Trophoblast cell (in vitro differentiated cells and primary cell): ENCODE measurements at regions not wholly inside any gene's neighbourhood (a gene's known extent, or its start where the extent isn't known, plus 50 kb on each side); places are given as distances from the start of the nearest gene placed in this dataset.

Source experiments
- DNase-seq, 2 donors: peaks; one replicate each; pipeline ENCODE4 v3.0.0-alpha.2; 2016
- H2AFZ ChIP-seq: 2 replicates; pipeline ENCODE4 v1.6.1; 2013; ENCODE audit warnings: low read length, moderate library complexity, mild to moderate bottlenecking; ENCODE audit not compliant: insufficient read depth, poor library complexity
- H2AK5ac ChIP-seq: 2 replicates; pipeline ENCODE4 v1.6.1; 2013; ENCODE audit warnings: mild to moderate bottlenecking, low read length
- H2BK120ac ChIP-seq: 2 replicates; pipeline ENCODE4 v1.6.1; 2013; ENCODE audit warnings: low read length, mild to moderate bottlenecking, moderate library complexity; ENCODE audit not compliant: insufficient read depth, poor library complexity
- H2BK12ac ChIP-seq: 2 replicates; pipeline ENCODE4 v1.6.1; 2013; ENCODE audit warnings: mild to moderate bottlenecking, low read length, moderate library complexity
- H2BK5ac ChIP-seq: 2 replicates; pipeline ENCODE4 v1.6.1; 2013; ENCODE audit warnings: low read length, low read depth, moderate library complexity, mild to moderate bottlenecking; ENCODE audit not compliant: poor library complexity
- H3K14ac ChIP-seq: 2 replicates; pipeline ENCODE4 v1.6.1; 2013; ENCODE audit warnings: mild to moderate bottlenecking, low read length
- H3K18ac ChIP-seq: 2 replicates; pipeline ENCODE4 v1.6.1; 2013; ENCODE audit warnings: mild to moderate bottlenecking, low read length
- H3K23ac ChIP-seq: 2 replicates; pipeline ENCODE4 v1.6.1; 2013; ENCODE audit warnings: low read length
- H3K27ac ChIP-seq: 2 replicates; pipeline ENCODE4 v1.5.1; 2013; ENCODE audit warnings: low read depth, mild to moderate bottlenecking, inconsistent platforms, low read length, moderate library complexity
- H3K27me3 ChIP-seq: 2 replicates; pipeline ENCODE4 v1.6.1; 2013; ENCODE audit warnings: inconsistent platforms, mild to moderate bottlenecking, low read length, moderate library complexity; ENCODE audit not compliant: insufficient read depth
- H3K36me3 ChIP-seq, 2 experiments: 1 replicate in 1 of 2; 2 replicates in 1 of 2; pipeline ENCODE4 v1.6.1; 2013; ENCODE audit warnings: low read length in 2 of 2, mild to moderate bottlenecking in 2 of 2, moderate library complexity in 1 of 2; ENCODE audit not compliant: insufficient read depth in 2 of 2, control insufficient read depth in 1 of 2
- H3K4ac ChIP-seq: 2 replicates; pipeline ENCODE4 v1.6.1; 2013; ENCODE audit warnings: low read depth, mild to moderate bottlenecking, low read length, moderate library complexity
- H3K4me1 ChIP-seq, 2 experiments: 1 replicate in 1 of 2; 2 replicates in 1 of 2; pipeline ENCODE4 v1.6.1; 2013; ENCODE audit warnings: low read length in 2 of 2, mild to moderate bottlenecking in 2 of 2, moderate library complexity in 1 of 2; ENCODE audit not compliant: insufficient read depth in 2 of 2, control insufficient read depth in 1 of 2
- H3K4me2 ChIP-seq: 2 replicates; pipeline ENCODE4 v1.6.1; 2013; ENCODE audit warnings: inconsistent platforms, mild to moderate bottlenecking, low read length, moderate library complexity
- H3K4me3 ChIP-seq: 2 replicates; pipeline ENCODE4 v1.5.1; 2013; ENCODE audit warnings: mild to moderate bottlenecking, low read depth, low read length, inconsistent platforms
- H3K79me1 ChIP-seq: one replicate; pipeline ENCODE4 v1.6.1; 2013; ENCODE audit warnings: low read length
- H3K79me2 ChIP-seq: 2 replicates; pipeline ENCODE4 v1.6.1; 2013; ENCODE audit warnings: low read length, mild to moderate bottlenecking; ENCODE audit not compliant: control insufficient read depth, insufficient read depth, poor library complexity
- H3K9ac ChIP-seq: 2 replicates; pipeline ENCODE4 v1.6.1; 2013; ENCODE audit warnings: mild to moderate bottlenecking, low read length
- H3K9me3 ChIP-seq: 2 replicates; pipeline ENCODE4 v1.6.1; 2013; ENCODE audit warnings: low read depth, mild to moderate bottlenecking, control low read depth, inconsistent platforms, low read length; ENCODE audit not compliant: insufficient read depth
- H4K12ac ChIP-seq: 2 replicates; pipeline ENCODE4 v1.6.1; 2013; ENCODE audit warnings: low read depth, mild to moderate bottlenecking, low read length, moderate library complexity
- H4K8ac ChIP-seq: 2 replicates; pipeline ENCODE4 v1.6.1; 2013; ENCODE audit warnings: low read depth, mild to moderate bottlenecking, low read length, moderate library complexity
- H4K91ac ChIP-seq: one replicate; pipeline ENCODE4 v1.6.1; 2013; ENCODE audit warnings: low read depth, mild to moderate bottlenecking, low read length, moderate library complexity
- WGBS: extraction: QIAGEN DNeasy Blood & Tissue Kit; methylation state at CpG from one replicate; pipeline ENCODE4 v1.1.7; 2013; ENCODE audit warnings: missing lambda C conversion rate; ENCODE audit not compliant: insufficient read length, insufficient coverage; ENCODE audit errors: extremely low coverage; 5-methylcytosine and 5-hydroxymethylcytosine counted together

GRCh38 chr2:160649698-160650097, 156.1 kb upstream of the RBMS1 start:
- Histone ChIP-seq H3K4me2 (no peak overlapping the region), H3K79me2 (no peaks in the 10 kb centered on the region), H3K18ac (peak overlapping the region; percentile 16), H2BK12ac (peak overlapping the region; percentile 31), H3K4me3 (no peak overlapping the region), H3K27me3 (no peaks in the 10 kb centered on the region), H3K4me1 (peaks cover 8 to 9% of the 10 kb centered on the region in 2 experiments), H3K36me3 (no peaks in the 10 kb centered on the region), H2AFZ (no peak overlapping the region), H3K79me1 (peaks cover 3% of the 10 kb centered on the region), H4K8ac (no peak overlapping the region), H2BK5ac (peak overlapping the region; percentile 10), H2AK5ac (peak overlapping the region; percentile 84), H3K14ac (peak overlapping the region; percentile 41), H2BK120ac (peak overlapping the region; percentile 50), H3K23ac (no peak overlapping the region), H3K9ac (no peak overlapping the region), H3K9me3 (no peaks in the 10 kb centered on the region), H3K27ac (no peak overlapping the region), H4K12ac (no peak overlapping the region), H4K91ac (peak overlapping the region; percentile 45), H3K4ac (no peak overlapping the region)
- WGBS: no CpG with 5 or more reads among the region's 12 CpGs
- peak in 1 of 2 donors; percentile 43 for DNase-seq

- Histone ChIP-seq H2BK120ac (no peak overlapping the region), H3K79me2 (no peaks in the 10 kb centered on the region)
Measured at GRCh38 chr2:160650196-160651118, 156.8 kb upstream of the RBMS1 start.

GRCh38 chr2:160651416-160652200, 158.0 kb upstream of the RBMS1 start:
- Histone ChIP-seq H3K4me3 (no peak overlapping the region), H2BK5ac (no peak overlapping the region), H3K4me2 (no peak overlapping the region), H2AFZ (no peak overlapping the region), H3K4ac (no peak overlapping the region), H3K9me3 (no peaks in the 10 kb centered on the region), H3K79me2 (no peaks in the 10 kb centered on the region), H3K18ac (no peak overlapping the region), H2BK12ac (no peak overlapping the region), H3K36me3 (no peaks in the 10 kb centered on the region), H2BK120ac (no peak overlapping the region), H2AK5ac (no peak overlapping the region), H3K79me1 (peaks cover 3% of the 10 kb centered on the region), H3K9ac (no peak overlapping the region), H4K12ac (no peak overlapping the region), H4K8ac (no peak overlapping the region), H3K27ac (no peak overlapping the region), H3K27me3 (no peaks in the 10 kb centered on the region), H3K4me1 (peaks cover 11 to 12% of the 10 kb centered on the region in 2 experiments), H3K14ac (no peak overlapping the region), H3K23ac (no peak overlapping the region), H4K91ac (no peak overlapping the region)
- no CpG with 5 or more reads among the region's 4 CpGs for WGBS
- peak; percentile 51 to 76 for DNase-seq

More at GRCh38 chr2:160650196-160651118, 156.8 kb upstream of the RBMS1 start:
- Histone ChIP-seq H3K27ac (no peak overlapping the region), H3K36me3 (no peaks in the 10 kb centered on the region), H2BK12ac (no peak overlapping the region), H4K8ac (no peak overlapping the region), H4K91ac (no peak overlapping the region), H3K9ac (no peak overlapping the region), H3K4ac (no peak overlapping the region), H3K14ac (no peak overlapping the region), H3K9me3 (no peaks in the 10 kb centered on the region), H3K27me3 (no peaks in the 10 kb centered on the region), H2AK5ac (no peak overlapping the region), H3K79me1 (peaks cover 3% of the 10 kb centered on the region), H3K23ac (no peak overlapping the region), H3K18ac (no peak overlapping the region), H3K4me1 (peaks cover 8 to 9% of the 10 kb centered on the region in 2 experiments), H3K4me3 (no peak overlapping the region), H4K12ac (no peak overlapping the region), H3K4me2 (no peak overlapping the region), H2AFZ (no peak overlapping the region), H2BK5ac (no peak overlapping the region)
- peak in 1 of 2 donors; percentile 93 for DNase-seq
- no CpG with 5 or more reads among the region's 3 CpGs for WGBS

- no CpG with 5 or more reads among the region's 5 CpGs for WGBS
- Histone ChIP-seq H3K4me2 (no peak overlapping the region), H3K4me3 (no peak overlapping the region)
Measured at GRCh38 chr2:160652236-160652635, 158.6 kb upstream of the RBMS1 start.

More at GRCh38 chr2:160652236-160652635, 158.6 kb upstream of the RBMS1 start:
- peak; percentile 89 to 93 for DNase-seq
- Histone ChIP-seq H2BK120ac (no peak overlapping the region), H3K14ac (no peak overlapping the region), H3K18ac (no peak overlapping the region), H3K27ac (no peak overlapping the region), H3K79me2 (no peaks in the 10 kb centered on the region), H3K9ac (no peak overlapping the region), H3K36me3 (no peaks in the 10 kb centered on the region), H2BK5ac (no peak overlapping the region), H3K9me3 (no peaks in the 10 kb centered on the region), H4K12ac (no peak overlapping the region), H3K4me1 (peaks cover 8% of the 10 kb centered on the region in 2 experiments), H4K91ac (no peak overlapping the region), H4K8ac (no peak overlapping the region), H2BK12ac (peak overlapping the region; percentile 25), H3K79me1 (peaks cover 3% of the 10 kb centered on the region), H3K27me3 (no peaks in the 10 kb centered on the region), H2AK5ac (no peak overlapping the region), H3K23ac (no peak overlapping the region), H3K4ac (no peak overlapping the region), H2AFZ (no peak overlapping the region)
